HAP-1 (cell line): ENCODE measurements at regions not wholly inside any gene's neighbourhood (a gene's known extent, or its start where the extent isn't known, plus 50 kb on each side); places are given as distances from the start of the nearest gene placed in this dataset.

ENCODE experiments used
- DNase-seq, 2 experiments: peaks; one replicate each; pipeline ENCODE4 v3.0.0-alpha.2; 2016 to 2020; ENCODE audit warnings: low spot score in 2 of 2
- H3K27me3 ChIP-seq: fragments of 250-450 bp; sonication (Bioruptor Pico); 2 replicates; pipeline ENCODE4 v1.5.1; 2020; ENCODE audit warnings: low read depth, mild to moderate bottlenecking, moderate library complexity
- H3K36me3 ChIP-seq: fragments of 250-450 bp; sonication (Bioruptor Pico); replicated peaks from 2 replicates; pipeline ENCODE4 v1.5.1; 2020; ENCODE audit warnings: mild to moderate bottlenecking
- H3K4me1 ChIP-seq: fragments of 250-450 bp; sonication (Bioruptor Pico); 2 replicates; pipeline ENCODE4 v1.5.1; 2020; ENCODE audit warnings: mild to moderate bottlenecking
- H3K4me3 ChIP-seq: fragments of 250-450 bp; sonication (Bioruptor Pico); 2 replicates; pipeline ENCODE4 v1.5.1; 2020; ENCODE audit warnings: mild to moderate bottlenecking, moderate library complexity
- H3K9me3 ChIP-seq: fragments of 250-450 bp; sonication (Bioruptor Pico); 2 replicates; pipeline ENCODE4 v1.5.1; 2020; ENCODE audit warnings: mild to moderate bottlenecking, moderate library complexity
- in situ Hi-C: fragments of 300-500 bp; cut with MboI; formaldehyde crosslinking; loops from 3 replicates; pipeline ENCODE4 v1.14.3; 2020; ENCODE audit warnings: low sequenced_read_pairs, inconsistent platforms, mixed read lengths

- Histone ChIP-seq H3K9me3 (no peaks in the 10 kb centered on the region), H3K4me3 (no peak overlapping the region), H3K36me3 (no peaks in the 10 kb centered on the region), H3K27me3 (no peaks in the 10 kb centered on the region), H3K4me1 (no peaks in the 10 kb centered on the region)
- DNase-seq, result no peak
- in situ Hi-C loops, result no loop called here
Measured at GRCh38 chr2:144847347-144848080, 327.6 kb upstream of the ZEB2 start.

- no peaks in the 10 kb centered on the region for H3K36me3 ChIP-seq
- H3K4me1 ChIP-seq, result no peaks in the 10 kb centered on the region
- no peaks in the 10 kb centered on the region for H3K9me3 ChIP-seq
- no peaks in the 10 kb centered on the region for H3K27me3 ChIP-seq
- in situ Hi-C loops, result no loop called here
- DNase-seq, result no peak
- H3K4me3 ChIP-seq, result no peak overlapping the region
Measured at GRCh38 chr2:144836635-144837350, 316.9 kb upstream of the ZEB2 start.

- Histone ChIP-seq H3K36me3 (no peaks in the 10 kb centered on the region), H3K4me3 (no peak overlapping the region), H3K4me1 (no peaks in the 10 kb centered on the region), H3K9me3 (no peaks in the 10 kb centered on the region), H3K27me3 (no peaks in the 10 kb centered on the region)
- no peak for DNase-seq
- in situ Hi-C loops, result no loop called here
Measured at GRCh38 chr2:144835634-144836350, 315.9 kb upstream of the ZEB2 start.

GRCh38 chr2:144834998-144835633, 315.2 kb upstream of the ZEB2 start:
- in situ Hi-C loops, result no loop called here
- H3K4me3 ChIP-seq, result no peak overlapping the region
- H3K27me3 ChIP-seq, result no peaks in the 10 kb centered on the region
- DNase-seq, result no peak
- H3K36me3 ChIP-seq, result no peaks in the 10 kb centered on the region
- no peaks in the 10 kb centered on the region for H3K4me1 ChIP-seq
- no peaks in the 10 kb centered on the region for H3K9me3 ChIP-seq

- H3K9me3 ChIP-seq, result no peaks in the 10 kb centered on the region
- no peak overlapping the region for H3K4me3 ChIP-seq
- no peaks in the 10 kb centered on the region for H3K27me3 ChIP-seq
- in situ Hi-C loops, result no loop called here
- no peaks in the 10 kb centered on the region for H3K4me1 ChIP-seq
- no peaks in the 10 kb centered on the region for H3K36me3 ChIP-seq
- no peak for DNase-seq
Measured at GRCh38 chr2:144834363-144834762, 314.4 kb upstream of the ZEB2 start.

GRCh38 chr2:144833075-144833637, 313.2 kb upstream of the ZEB2 start:
- no peak for DNase-seq
- in situ Hi-C loops, result no loop called here
- Histone ChIP-seq H3K4me3 (no peak overlapping the region), H3K27me3 (no peaks in the 10 kb centered on the region), H3K4me1 (no peaks in the 10 kb centered on the region), H3K36me3 (no peaks in the 10 kb centered on the region), H3K9me3 (no peaks in the 10 kb centered on the region)

- Histone ChIP-seq H3K4me3 (no peak overlapping the region), H3K4me1 (no peaks in the 10 kb centered on the region), H3K27me3 (no peaks in the 10 kb centered on the region), H3K9me3 (no peaks in the 10 kb centered on the region), H3K36me3 (no peaks in the 10 kb centered on the region)
- in situ Hi-C loops, result no loop called here
- no peak for DNase-seq
Measured at GRCh38 chr2:144832048-144832447, 312.1 kb upstream of the ZEB2 start.

GRCh38 chr2:144830543-144830942, 310.6 kb upstream of the ZEB2 start:
- Histone ChIP-seq H3K36me3 (no peaks in the 10 kb centered on the region), H3K9me3 (no peaks in the 10 kb centered on the region), H3K4me1 (no peaks in the 10 kb centered on the region), H3K27me3 (no peaks in the 10 kb centered on the region), H3K4me3 (no peak overlapping the region)
- in situ Hi-C loops, result no loop called here
- no peak for DNase-seq

GRCh38 chr2:144827404-144827803, 307.5 kb upstream of the ZEB2 start:
- Histone ChIP-seq H3K27me3 (no peaks in the 10 kb centered on the region), H3K36me3 (no peaks in the 10 kb centered on the region), H3K4me3 (no peak overlapping the region), H3K4me1 (no peaks in the 10 kb centered on the region), H3K9me3 (no peaks in the 10 kb centered on the region)
- in situ Hi-C loops, result no loop called here
- DNase-seq, result no peak

GRCh38 chr2:144826105-144826504, 306.2 kb upstream of the ZEB2 start:
- DNase-seq, result no peak
- no peak overlapping the region for H3K4me3 ChIP-seq
- H3K4me1 ChIP-seq, result no peaks in the 10 kb centered on the region
- H3K9me3 ChIP-seq, result no peaks in the 10 kb centered on the region
- no peaks in the 10 kb centered on the region for H3K36me3 ChIP-seq
- in situ Hi-C loops, result no loop called here
- H3K27me3 ChIP-seq, result no peaks in the 10 kb centered on the region

GRCh38 chr2:144825331-144826020, 305.6 kb upstream of the ZEB2 start:
- Histone ChIP-seq H3K4me3 (no peak overlapping the region), H3K27me3 (no peaks in the 10 kb centered on the region), H3K9me3 (no peaks in the 10 kb centered on the region), H3K36me3 (no peaks in the 10 kb centered on the region), H3K4me1 (no peaks in the 10 kb centered on the region)
- in situ Hi-C loops, result no loop called here
- DNase-seq, result no peak

GRCh38 chr2:144824306-144825080, 304.6 kb upstream of the ZEB2 start:
- no peaks in the 10 kb centered on the region for H3K27me3 ChIP-seq
- no peak overlapping the region for H3K4me3 ChIP-seq
- DNase-seq, result no peak
- in situ Hi-C loops, result no loop called here
- H3K36me3 ChIP-seq, result no peaks in the 10 kb centered on the region
- H3K9me3 ChIP-seq, result no peaks in the 10 kb centered on the region
- no peaks in the 10 kb centered on the region for H3K4me1 ChIP-seq
